MM.1S (cell line): ENCODE measurements at regions not wholly inside any gene's neighbourhood (a gene's known extent, or its start where the extent isn't known, plus 50 kb on each side); places are given as distances from the start of the nearest gene placed in this dataset.

Experiments used
- CTCF ChIP-seq: fragments of 300-600 bp; sonication (generic); IDR thresholded peaks from 2 replicates; pipeline ENCODE4 v1.5.1; 2016; ENCODE audit warnings: antibody characterized with exemption, low read length, mixed read lengths
- EZH2 ChIP-seq: fragments of 300-600 bp; sonication (generic); optimal IDR thresholded peaks from 2 replicates; pipeline ENCODE3; 2017; ENCODE audit warnings: low read depth, mild to moderate bottlenecking, antibody characterized with exemption, low read length, mixed read lengths

- TF ChIP-seq CTCF (no peak), EZH2 (no peak)
These were observed 1142.3 kb downstream of the RPIA start for GRCh38 chr2:89833780-89834117.
